ENCODE measurements at regions not wholly inside any gene's neighbourhood (a gene's known extent, or its start where the extent isn't known, plus 50 kb on each side); places are given as distances from the start of the nearest gene placed in this dataset.

DNA sequence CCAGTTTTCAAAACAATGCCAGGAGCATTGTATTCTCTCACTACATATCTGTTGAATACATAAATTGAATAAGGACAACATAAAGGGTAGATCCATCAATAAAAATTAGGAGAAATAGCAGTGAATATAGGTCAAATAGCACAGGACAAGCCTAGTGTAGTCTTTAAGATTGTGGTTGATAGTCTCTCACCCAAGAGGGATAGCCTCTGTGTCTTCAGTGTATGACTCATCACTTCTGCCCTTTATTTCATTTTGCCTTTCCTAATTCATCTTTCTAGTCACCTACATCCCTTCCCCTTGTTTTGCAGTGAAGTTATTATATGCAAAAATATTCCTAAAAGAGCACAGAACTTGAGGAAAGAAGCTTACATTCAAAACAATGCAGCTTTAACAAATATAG, 335.0 kb upstream of the TUSC1 start:
- no peak for DNase-seq (ENCODE audit: low read depth in 1 of 2, low spot score in 2 of 2)
- H3K9me3 ChIP-seq (ENCODE audit: insufficient read depth in 2 of 2, low read depth in 1 of 2, low read length in 1 of 2) = no peaks in the 10 kb centered on the region
- H3K27me3 ChIP-seq (replicated peaks in 1 of 4; ENCODE audit: control insufficient read depth in 3 of 4, extremely low read depth in 1 of 4, insufficient read depth in 3 of 4, low read length in 3 of 4) = no peaks in the 10 kb centered on the region
- no peak overlapping the region for H3K9ac ChIP-seq (replicated peaks in 1 of 4; ENCODE audit: extremely low read depth in 1 of 4, low read depth in 3 of 4, low read length in 3 of 4)
- ChIA-PET POLR2A (ENCODE audit: partially characterized antibody) (no interaction called here), CTCF (ENCODE audit: partially characterized antibody) (no interaction called here)
- H2AK5ac ChIP-seq (ENCODE audit: low read depth, low read length) = no peak overlapping the region
- no peaks in the 10 kb centered on the region for H3K4me1 ChIP-seq (replicated peaks in 1 of 4; ENCODE audit: control insufficient read depth in 3 of 4, insufficient read depth in 4 of 4, low read length in 3 of 4)
- no peak overlapping the region for H4K91ac ChIP-seq (replicated peaks; ENCODE audit: insufficient read length, low read length)
- no peak overlapping the region for H4K8ac ChIP-seq (ENCODE audit: extremely low read depth, insufficient read depth, low read length)
- H2AFZ ChIP-seq (ENCODE audit: low read length) = no peak overlapping the region
- no peak overlapping the region for H2BK5ac ChIP-seq (ENCODE audit: low read depth, low read length)
- H3K79me2 ChIP-seq (ENCODE audit: control insufficient read depth in 1 of 2, insufficient read depth in 2 of 2, low read length in 2 of 2) = no peaks in the 10 kb centered on the region
- H4K20me1 ChIP-seq (replicated peaks in 1 of 2; ENCODE audit: control insufficient read depth in 1 of 2, insufficient read depth in 2 of 2, low read length in 2 of 2) = no peaks in the 10 kb centered on the region
- H2BK120ac ChIP-seq (replicated peaks; ENCODE audit: low read depth, low read length) = no peak overlapping the region
- no peak overlapping the region for H3K23ac ChIP-seq (ENCODE audit: insufficient read length)
- no peak overlapping the region for H3K27ac ChIP-seq (ENCODE audit: low read depth, low read length)
- TF ChIP-seq GTF2F1 (IDR thresholded peaks at IDR 0.05; ENCODE audit: borderline replicate concordance, low read depth, low read length) (no peak), CEBPB (IDR thresholded peaks at IDR 0.05; ENCODE audit: low read depth, low read length) (no peak), SP2 (IDR thresholded peaks at IDR 0.05; ENCODE audit: low read length) (no peak), CHD1 (IDR thresholded peaks at IDR 0.05; ENCODE audit: low read depth, low read length) (no peak), GABPA (IDR thresholded peaks at IDR 0.05; ENCODE audit: borderline replicate concordance, insufficient read depth, low read length) (no peak), NRF1 (IDR thresholded peaks at IDR 0.05; ENCODE audit: low read depth, low read length) (no peak), BCL11A (IDR thresholded peaks at IDR 0.05; ENCODE audit: low read depth in 2 of 2, low read length in 2 of 2) (no peak)
- no peak overlapping the region for H2BK15ac ChIP-seq (ENCODE audit: low read length)
- H3K18ac ChIP-seq (ENCODE audit: extremely low read depth, low read length) = no peak overlapping the region
- H3K56ac ChIP-seq (replicated peaks; ENCODE audit: insufficient read length, low read depth, low read length) = no peak overlapping the region
- H3K36me3 ChIP-seq (ENCODE audit: control insufficient read depth in 2 of 4, insufficient read depth in 4 of 4, low read length in 3 of 4) = no peaks in the 10 kb centered on the region
- no peak overlapping the region for H3K4me2 ChIP-seq (ENCODE audit: insufficient read depth in 1 of 2, low read depth in 2 of 2, low read length in 2 of 2)
- H4K5ac ChIP-seq (ENCODE audit: insufficient read length, low read depth, low read length) = no peak overlapping the region
- no peak overlapping the region for H3K4ac ChIP-seq (replicated peaks; ENCODE audit: insufficient read length, low read depth, low read length)
- no peak overlapping the region for H3K14ac ChIP-seq (ENCODE audit: insufficient read length)
- no peaks in the 10 kb centered on the region for H3K23me2 ChIP-seq (ENCODE audit: low read depth, low read length)
- H3K4me3 ChIP-seq (ENCODE audit: extremely low read depth in 1 of 4, insufficient read depth in 2 of 4, low read depth in 3 of 4, low read length in 4 of 4) = no peak overlapping the region
- no peak overlapping the region for H2BK12ac ChIP-seq (ENCODE audit: low read depth, low read length)
- H2BK20ac ChIP-seq (ENCODE audit: low read length) = no peak overlapping the region
- no peak for FAIRE-seq
- H3K79me1 ChIP-seq (ENCODE audit: low read depth, low read length) = no peaks in the 10 kb centered on the region
